HEK293 (cell line): ENCODE measurements at regions not wholly inside any gene's neighbourhood (a gene's known extent, or its start where the extent isn't known, plus 50 kb on each side); places are given as distances from the start of the nearest gene placed in this dataset.

Source experiments
- CTCF ChIP-seq: fragments of 450-650 bp; formaldehyde crosslinking; IDR thresholded peaks from 2 replicates; pipeline ENCODE4 v1.5.1; 2016; ENCODE audit warnings: missing biosample characterization, missing genetic modification characterization
- GLI4 ChIP-seq: fragments of 450-650 bp; formaldehyde crosslinking; IDR thresholded peaks from 2 replicates; pipeline ENCODE4 v1.5.1; 2016; ENCODE audit warnings: missing biosample characterization, missing genetic modification characterization
- ZEB2 ChIP-seq: fragments of 450-650 bp; formaldehyde crosslinking; IDR thresholded peaks from 2 replicates; pipeline ENCODE4 v1.5.1; 2016; ENCODE audit warnings: missing biosample characterization, missing genetic modification characterization
- ZNF175 ChIP-seq: fragments of 450-650 bp; formaldehyde crosslinking; IDR thresholded peaks from 2 replicates; pipeline ENCODE4 v1.5.1; 2016; ENCODE audit warnings: missing biosample characterization, missing genetic modification characterization
- ZNF24 ChIP-seq: fragments of 450-650 bp; formaldehyde crosslinking; IDR thresholded peaks from 2 replicates; pipeline ENCODE4 v1.5.1; 2016; ENCODE audit warnings: missing biosample characterization, missing genetic modification characterization
- ZSCAN18 ChIP-seq: fragments of 450-650 bp; formaldehyde crosslinking; IDR thresholded peaks from 2 replicates; pipeline ENCODE4 v1.5.1; 2016; ENCODE audit warnings: missing biosample characterization, missing genetic modification characterization
- ZSCAN30 ChIP-seq: fragments of 450-650 bp; IDR thresholded peaks from 2 replicates; pipeline ENCODE4 v1.5.1; 2018; ENCODE audit warnings: missing biosample characterization, mild to moderate bottlenecking, missing genetic modification characterization, moderate library complexity

GRCh38 chr2:133943108-133943507, 310.8 kb upstream of the MGAT5 start:
- no peak for TF ChIP-seq ZEB2 (tag by site-specific recombination)
- no peak for TF ChIP-seq ZSCAN18
- no peak for TF ChIP-seq GLI4 (tag by site-specific recombination)
- no peak for TF ChIP-seq ZSCAN30 (tag by site-specific recombination)
- no peak for TF ChIP-seq CTCF (tag by site-specific recombination)
- TF ChIP-seq ZNF175, result no peak
- no peak for TF ChIP-seq ZNF24 (tag by site-specific recombination)
